Large intestine (tissue), 3 donors: ENCODE measurements at regions not wholly inside any gene's neighbourhood (a gene's known extent, or its start where the extent isn't known, plus 50 kb on each side); places are given as distances from the start of the nearest gene placed in this dataset.

Experiments
- DNase-seq, 2 donors: peaks; one replicate each; pipeline versions ENCODE4 v3.0.0 to v3.0.0-alpha.2; 2013
- H3K27ac ChIP-seq: one replicate; pipeline ENCODE4 v1.5.1; 2013; ENCODE audit warnings: low read length
- H3K27me3 ChIP-seq: 2 replicates; pipeline ENCODE4 v1.6.1; 2013; ENCODE audit warnings: low read length; ENCODE audit not compliant: control insufficient read depth, insufficient read depth
- H3K36me3 ChIP-seq: 2 replicates; pipeline ENCODE4 v1.6.1; 2013; ENCODE audit warnings: low read length; ENCODE audit not compliant: control insufficient read depth, insufficient read depth
- H3K4me1 ChIP-seq: one replicate; pipeline ENCODE4 v1.6.1; 2013; ENCODE audit warnings: low read length; ENCODE audit not compliant: control insufficient read depth, insufficient read depth
- H3K4me3 ChIP-seq: one replicate; pipeline ENCODE4 v1.5.1; 2013; ENCODE audit warnings: low read length
- H3K9me3 ChIP-seq: one replicate; pipeline ENCODE4 v1.6.1; 2013; ENCODE audit warnings: mild to moderate bottlenecking, low read depth, low read length, moderate library complexity; ENCODE audit not compliant: control insufficient read depth
- WGBS: methylation state at CpG from one replicate; pipeline ENCODE4 v1.1.5; 2013; ENCODE audit warnings: low lambda C conversion rate; ENCODE audit not compliant: insufficient coverage; 5-methylcytosine and 5-hydroxymethylcytosine counted together

GRCh38 chr2:128551435-128551834, 232.8 kb upstream of the HS6ST1 start:
- no peak overlapping the region for H3K27ac ChIP-seq
- WGBS: no CpG with 5 or more reads among the region's 7 CpGs
- H3K36me3 ChIP-seq: no peaks in the 10 kb centered on the region
- DNase-seq: no peak
- H3K9me3 ChIP-seq: peaks cover 4% of the 10 kb centered on the region
- no peaks in the 10 kb centered on the region for H3K27me3 ChIP-seq
- H3K4me3 ChIP-seq: no peak overlapping the region
- peaks cover 3% of the 10 kb centered on the region for H3K4me1 ChIP-seq

- Histone ChIP-seq H3K4me3 (no peak overlapping the region), H3K9me3 (no peaks in the 10 kb centered on the region), H3K27me3 (no peaks in the 10 kb centered on the region), H3K4me1 (peaks cover 3% of the 10 kb centered on the region), H3K36me3 (no peaks in the 10 kb centered on the region), H3K27ac (no peak overlapping the region)
- no peak for DNase-seq
- 100% methylated on average over 1 of the region's 8 CpGs for WGBS
These were observed 233.6 kb upstream of the HS6ST1 start for GRCh38 chr2:128552141-128552805.

- WGBS: no CpG with 5 or more reads among the region's 11 CpGs
- DNase-seq: no peak
- no peak overlapping the region for H3K27ac ChIP-seq
These were observed 234.3 kb upstream of the HS6ST1 start for GRCh38 chr2:128552806-128553551.

GRCh38 chr2:128554151-128554769, 235.6 kb upstream of the HS6ST1 start:
- Histone ChIP-seq H3K27me3 (no peaks in the 10 kb centered on the region), H3K36me3 (no peaks in the 10 kb centered on the region), H3K9me3 (no peaks in the 10 kb centered on the region), H3K27ac (no peak overlapping the region), H3K4me1 (peaks cover 3% of the 10 kb centered on the region), H3K4me3 (no peak overlapping the region)
- DNase-seq: no peak
- WGBS: no CpG with 5 or more reads among the region's 7 CpGs

More at GRCh38 chr2:128552806-128553551, 234.3 kb upstream of the HS6ST1 start:
- Histone ChIP-seq H3K4me1 (peaks cover 3% of the 10 kb centered on the region), H3K36me3 (no peaks in the 10 kb centered on the region), H3K4me3 (no peak overlapping the region), H3K27me3 (no peaks in the 10 kb centered on the region), H3K9me3 (no peaks in the 10 kb centered on the region)

- DNase-seq: no peak
- no peaks in the 10 kb centered on the region for H3K36me3 ChIP-seq
- no peaks in the 10 kb centered on the region for H3K9me3 ChIP-seq
- H3K27me3 ChIP-seq: no peaks in the 10 kb centered on the region
- no peak overlapping the region for H3K27ac ChIP-seq
- no peaks in the 10 kb centered on the region for H3K4me1 ChIP-seq
- no CpG with 5 or more reads among the region's 1 CpG for WGBS
- H3K4me3 ChIP-seq: no peak overlapping the region
These were observed 236.8 kb upstream of the HS6ST1 start for GRCh38 chr2:128555433-128555832.

GRCh38 chr2:128556089-128556488, 237.4 kb upstream of the HS6ST1 start:
- WGBS: no CpG with 5 or more reads among the region's 3 CpGs
- Histone ChIP-seq H3K4me1 (no peaks in the 10 kb centered on the region), H3K9me3 (no peaks in the 10 kb centered on the region), H3K27me3 (no peaks in the 10 kb centered on the region), H3K36me3 (no peaks in the 10 kb centered on the region), H3K27ac (no peak overlapping the region), H3K4me3 (no peak overlapping the region)
- no peak for DNase-seq

GRCh38 chr2:128556633-128557032, 238.0 kb upstream of the HS6ST1 start:
- Histone ChIP-seq H3K27ac (no peak overlapping the region), H3K27me3 (no peaks in the 10 kb centered on the region), H3K4me3 (no peak overlapping the region), H3K36me3 (no peaks in the 10 kb centered on the region), H3K9me3 (no peaks in the 10 kb centered on the region), H3K4me1 (no peaks in the 10 kb centered on the region)
- no peak for DNase-seq
- no CpG with 5 or more reads among the region's 4 CpGs for WGBS

- Histone ChIP-seq H3K4me3 (no peak overlapping the region), H3K27me3 (no peaks in the 10 kb centered on the region), H3K36me3 (no peaks in the 10 kb centered on the region), H3K4me1 (no peaks in the 10 kb centered on the region), H3K27ac (no peak overlapping the region), H3K9me3 (no peaks in the 10 kb centered on the region)
- no CpG with 5 or more reads among the region's 6 CpGs for WGBS
- no peak for DNase-seq
These were observed 238.4 kb upstream of the HS6ST1 start for GRCh38 chr2:128557069-128557468.

GRCh38 chr2:128557831-128558241, 239.2 kb upstream of the HS6ST1 start:
- H3K4me1 ChIP-seq: peaks cover 3% of the 10 kb centered on the region
- H3K9me3 ChIP-seq: no peaks in the 10 kb centered on the region
- H3K4me3 ChIP-seq: no peak overlapping the region
- WGBS: no CpG with 5 or more reads among the region's 4 CpGs
- H3K36me3 ChIP-seq: no peaks in the 10 kb centered on the region
- H3K27ac ChIP-seq: no peak overlapping the region
- H3K27me3 ChIP-seq: no peaks in the 10 kb centered on the region
- DNase-seq: no peak

- Histone ChIP-seq H3K27me3 (no peaks in the 10 kb centered on the region), H3K36me3 (no peaks in the 10 kb centered on the region), H3K9me3 (no peaks in the 10 kb centered on the region), H3K27ac (no peak overlapping the region), H3K4me3 (no peak overlapping the region), H3K4me1 (peaks cover 6% of the 10 kb centered on the region)
- DNase-seq: no peak
- WGBS: no CpG with 5 or more reads among the region's 3 CpGs
These were observed 239.8 kb upstream of the HS6ST1 start for GRCh38 chr2:128558441-128558840.
